Keratinocyte (primary cell): ENCODE measurements at regions not wholly inside any gene's neighbourhood (a gene's known extent, or its start where the extent isn't known, plus 50 kb on each side); places are given as distances from the start of the nearest gene placed in this dataset.

Experiments
- DNase-seq: peaks from one replicate; pipeline ENCODE4 v3.0.0-alpha.2; 2011; ENCODE audit warnings: low read depth, missing footprints, low spot score
- FAIRE-seq: peaks from 2 replicates; lab custom pipeline; 2011; peaks lifted over from hg19 to GRCh38; lab: Jason Lieb, UNC
- H2AFZ ChIP-seq: 2 replicates; pipeline ENCODE4 v1.6.0; 2012; ENCODE audit warnings: low read length, control low read depth, inconsistent platforms; ENCODE audit not compliant: control insufficient read depth
- H3K27ac ChIP-seq: 2 replicates; pipeline ENCODE4 v1.5.1; 2011; ENCODE audit warnings: low read length; ENCODE audit not compliant: control insufficient read depth, insufficient read depth
- H3K27me3 ChIP-seq: 3 replicates; pipeline ENCODE4 v1.6.0; 2011; ENCODE audit warnings: low read length; ENCODE audit not compliant: control insufficient read depth, insufficient read depth; ENCODE audit errors: extremely low read depth
- H3K36me3 ChIP-seq, 2 experiments: 2 replicates in 1 of 2; 3 replicates in 1 of 2; pipeline ENCODE4 v1.5.1; 2011; ENCODE audit warnings: low read length in 2 of 2, mild to moderate bottlenecking in 1 of 2; ENCODE audit not compliant: control insufficient read depth in 2 of 2, insufficient read depth in 2 of 2; ENCODE audit errors: extremely low read depth in 1 of 2
- H3K4me1 ChIP-seq: 3 replicates; pipeline ENCODE4 v1.5.1; 2011; ENCODE audit warnings: low read length; ENCODE audit not compliant: control insufficient read depth, insufficient read depth; ENCODE audit errors: extremely low read depth
- H3K4me2 ChIP-seq: 3 replicates; pipeline ENCODE4 v1.6.0; 2011; ENCODE audit warnings: low read depth, low read length; ENCODE audit not compliant: control insufficient read depth, insufficient read depth; ENCODE audit errors: extremely low read depth
- H3K4me3 ChIP-seq, 3 experiments: fragments of 200-600 bp in 1 of 3; sonication (generic) in 1 of 3; 2 replicates in 2 of 3; 3 replicates in 1 of 3; pipeline ENCODE4 v1.5.1; 2011 to 2016; ENCODE audit warnings: low read length in 3 of 3, mild to moderate bottlenecking in 3 of 3, control low read depth in 2 of 3, inconsistent platforms in 1 of 3, low read depth in 1 of 3, mixed read lengths in 1 of 3, mixed run types in 1 of 3, moderate library complexity in 1 of 3; ENCODE audit not compliant: control insufficient read depth in 2 of 3, insufficient read depth in 2 of 3; ENCODE audit errors: extremely low read depth in 1 of 3
- H3K79me2 ChIP-seq: 2 replicates; pipeline ENCODE4 v1.6.0; 2012; ENCODE audit warnings: low read length; ENCODE audit not compliant: control insufficient read depth, insufficient read depth
- H3K9ac ChIP-seq: 3 replicates; pipeline ENCODE4 v1.6.0; 2011; ENCODE audit warnings: low read length; ENCODE audit not compliant: control insufficient read depth, insufficient read depth; ENCODE audit errors: extremely low read depth
- H3K9me1 ChIP-seq: 3 replicates; pipeline ENCODE4 v1.6.0; 2011; ENCODE audit warnings: low read length; ENCODE audit not compliant: control insufficient read depth, insufficient read depth; ENCODE audit errors: extremely low read depth
- H3K9me3 ChIP-seq: 2 replicates; pipeline ENCODE4 v1.5.1; 2012; ENCODE audit warnings: low read depth, low read length; ENCODE audit not compliant: control insufficient read depth
- H4K20me1 ChIP-seq: 3 replicates; pipeline ENCODE4 v1.6.0; 2011; ENCODE audit warnings: low read length; ENCODE audit not compliant: control insufficient read depth, insufficient read depth; ENCODE audit errors: extremely low read depth
- CTCF ChIP-seq, 3 experiments: IDR thresholded peaks in 1 of 3; conservative IDR thresholded peaks in 1 of 3; optimal IDR thresholded peaks in 1 of 3; 2 replicates in 2 of 3; 3 replicates in 1 of 3; pipeline versions ENCODE3 to v1.5.1; 2011; ENCODE audit warnings: low read length in 3 of 3, mild to moderate bottlenecking in 3 of 3, moderate library complexity in 2 of 3, control low read depth in 1 of 3, inconsistent platforms in 1 of 3; ENCODE audit not compliant: insufficient read depth in 2 of 3; ENCODE audit errors: extremely low read depth in 1 of 3
- EZH2 ChIP-seq: IDR thresholded peaks from one replicate; pipeline ENCODE4 v1.6.1; 2012; ENCODE audit warnings: inconsistent platforms, mild to moderate bottlenecking, low read length, moderate library complexity
- dilution Hi-C: fragments of 300-500 bp; cut with MboI; formaldehyde crosslinking; loops from one replicate; pipeline ENCODE4 v1.7.0; 2020; ENCODE audit warnings: low sequenced_read_pairs; ENCODE audit not compliant: extremely low pct_ligation_motif_present

DNA sequence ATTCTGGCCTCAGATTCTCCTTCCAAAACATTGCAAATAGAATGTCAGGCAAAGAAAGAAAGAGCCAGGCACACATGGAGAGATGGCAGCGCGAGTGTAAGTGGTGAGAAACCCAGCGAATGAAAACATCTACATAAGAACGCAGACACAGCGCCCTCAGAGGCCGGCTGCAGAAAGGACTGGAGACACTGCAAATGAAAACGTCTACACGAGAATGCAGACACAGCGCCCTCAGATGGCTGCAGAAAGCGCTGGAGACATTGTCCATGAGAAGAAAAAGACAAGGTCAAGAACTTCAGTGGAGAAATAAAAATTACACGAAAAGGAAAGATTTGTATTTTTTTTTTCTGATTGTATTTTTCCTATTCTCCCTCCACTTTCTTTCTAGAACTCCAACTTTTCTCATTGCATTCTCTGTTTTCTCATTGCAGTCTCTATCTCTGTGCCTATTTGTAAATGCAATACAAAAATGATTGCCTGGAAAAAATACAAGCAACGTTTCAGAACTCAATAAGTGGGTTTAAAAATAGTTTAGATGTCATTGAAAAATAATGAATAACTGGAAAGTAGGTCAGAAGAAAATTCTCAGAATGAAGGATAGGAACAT is 117.9 kb upstream of the LPCAT1 start:
- dilution Hi-C loops = no loop called here
- no peak overlapping the region for H3K4me2 ChIP-seq
- FAIRE-seq = no peak

DNA sequence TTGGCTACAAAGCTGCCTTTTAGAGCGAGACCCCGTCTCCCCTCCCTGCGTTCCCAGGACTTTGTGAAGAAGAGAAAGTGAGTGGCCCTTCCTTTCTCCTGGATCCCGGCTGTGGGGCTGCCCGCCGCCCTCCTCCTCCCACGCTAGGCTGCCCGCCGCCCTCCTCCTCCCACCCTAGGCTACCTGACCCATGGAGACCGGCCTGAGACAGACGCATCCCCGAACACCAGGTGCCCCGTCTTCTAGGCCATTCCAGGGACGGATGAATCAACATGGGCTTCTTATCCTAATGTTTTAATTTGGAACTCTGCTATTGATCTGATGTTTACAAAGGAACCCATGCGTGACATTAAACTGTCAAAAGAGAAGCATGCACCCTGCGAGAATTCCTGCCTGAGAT is 117.3 kb upstream of the LPCAT1 start:
- H3K27me3 ChIP-seq = peaks cover 32% of the 10 kb centered on the region
- no peaks in the 10 kb centered on the region for H4K20me1 ChIP-seq
- no peaks in the 10 kb centered on the region for H3K79me2 ChIP-seq
- H3K9me1 ChIP-seq = no peaks in the 10 kb centered on the region
- H3K9ac ChIP-seq = no peak overlapping the region
- no peak overlapping the region for H3K4me2 ChIP-seq
- H3K4me1 ChIP-seq = peaks cover 4% of the 10 kb centered on the region
- H2AFZ ChIP-seq = no peak overlapping the region
- DNase-seq = no peak
- no peak overlapping the region for H3K4me3 ChIP-seq
- no peak overlapping the region for H3K27ac ChIP-seq
- dilution Hi-C loops = no loop called here
- H3K9me3 ChIP-seq = no peaks in the 10 kb centered on the region
- no peak for TF ChIP-seq EZH2
- TF ChIP-seq CTCF (optimal IDR thresholded peaks at IDR 0.05 in 1 of 3, IDR thresholded peaks at IDR 0.05 in 1 of 3, conservative IDR thresholded peaks at IDR 0.05 in 1 of 3; ENCODE audit: extremely low read depth in 1 of 3, insufficient read depth in 2 of 3, low read length in 3 of 3) = no peak
- no peaks in the 10 kb centered on the region for H3K36me3 ChIP-seq
- FAIRE-seq = no peak

More for the DNA sequence above, 117.9 kb upstream of the LPCAT1 start:
- Histone ChIP-seq H3K36me3 (no peaks in the 10 kb centered on the region), H3K9ac (no peak overlapping the region), H2AFZ (no peak overlapping the region), H3K9me1 (no peaks in the 10 kb centered on the region), H3K9me3 (no peaks in the 10 kb centered on the region), H3K4me3 (no peak overlapping the region), H4K20me1 (no peaks in the 10 kb centered on the region), H3K27ac (no peak overlapping the region), H3K27me3 (peaks cover 32% of the 10 kb centered on the region), H3K4me1 (peaks cover 4% of the 10 kb centered on the region), H3K79me2 (no peaks in the 10 kb centered on the region)
- no peak for TF ChIP-seq EZH2
- peak; percentile 50 to 95 (median 84) for TF ChIP-seq CTCF (optimal IDR thresholded peaks at IDR 0.05 in 1 of 3, IDR thresholded peaks at IDR 0.05 in 1 of 3, conservative IDR thresholded peaks at IDR 0.05 in 1 of 3; ENCODE audit: extremely low read depth in 1 of 3, insufficient read depth in 2 of 3, low read length in 3 of 3)
- peak; percentile 53 for DNase-seq
